ENCODE measurements at regions not wholly inside any gene's neighbourhood (a gene's known extent, or its start where the extent isn't known, plus 50 kb on each side); places are given as distances from the start of the nearest gene placed in this dataset.

GRCh38 chr3:20361000-20361399, 175.0 kb upstream of the SGO1 start:
- no peak overlapping the region for H3K27ac ChIP-seq
- DNase-seq, result no peak
- no peaks in the 10 kb centered on the region for H3K27me3 ChIP-seq
- 91 to 94% (median 94%) methylated on average over 3 of the region's 3 CpGs for WGBS, 3 donors
- no peak overlapping the region for H3K4me3 ChIP-seq
- intact Hi-C loops (cut with DNase I), result no loop called here
- TF ChIP-seq POLR2A (IDR thresholded peaks at IDR 0.05), result no peak
- no peak for TF ChIP-seq EP300 (IDR thresholded peaks at IDR 0.05)
- TF ChIP-seq CTCF (IDR thresholded peaks at IDR 0.05), result no peak
- H3K36me3 ChIP-seq, result no peaks in the 10 kb centered on the region
- no peaks in the 10 kb centered on the region for H3K9me3 ChIP-seq
- no peaks in the 10 kb centered on the region for H3K4me1 ChIP-seq (ENCODE audit: insufficient read depth)

- H3K4me1 ChIP-seq (ENCODE audit: insufficient read depth), result no peaks in the 10 kb centered on the region
Measured at GRCh38 chr3:20353286-20353685, 167.3 kb upstream of the SGO1 start.

GRCh38 chr3:20352546-20353179, 166.7 kb upstream of the SGO1 start:
- WGBS, 3 donors, result 39 to 56% (median 40%) methylated on average over 3 of the region's 3 CpGs
- Histone ChIP-seq H3K27ac (no peak overlapping the region), H3K4me3 (no peak overlapping the region), H3K4me1 (ENCODE audit: insufficient read depth) (no peaks in the 10 kb centered on the region), H3K36me3 (no peaks in the 10 kb centered on the region), H3K27me3 (no peaks in the 10 kb centered on the region), H3K9me3 (no peaks in the 10 kb centered on the region)
- no peak for TF ChIP-seq CTCF (IDR thresholded peaks at IDR 0.05)
- TF ChIP-seq EP300 (IDR thresholded peaks at IDR 0.05), result no peak
- no peak for TF ChIP-seq POLR2A (IDR thresholded peaks at IDR 0.05)
- intact Hi-C loops (cut with DNase I), result no loop called here
- no peak for DNase-seq

More at GRCh38 chr3:20353286-20353685, 167.3 kb upstream of the SGO1 start:
- no peaks in the 10 kb centered on the region for H3K36me3 ChIP-seq
- WGBS, 3 donors, result 90 to 96% (median 93%) methylated on average over 1 of the region's 1 CpG
- no peak for DNase-seq
- intact Hi-C loops (cut with DNase I), result no loop called here
- H3K27ac ChIP-seq, result no peak overlapping the region
- H3K9me3 ChIP-seq, result no peaks in the 10 kb centered on the region
- TF ChIP-seq EP300 (IDR thresholded peaks at IDR 0.05) (no peak), POLR2A (IDR thresholded peaks at IDR 0.05) (no peak), CTCF (IDR thresholded peaks at IDR 0.05) (no peak)
- no peaks in the 10 kb centered on the region for H3K27me3 ChIP-seq
- H3K4me3 ChIP-seq, result no peak overlapping the region

- no peaks in the 10 kb centered on the region for H3K9me3 ChIP-seq
- H3K27ac ChIP-seq, result no peak overlapping the region
- no peaks in the 10 kb centered on the region for H3K36me3 ChIP-seq
- no peaks in the 10 kb centered on the region for H3K4me1 ChIP-seq (ENCODE audit: insufficient read depth)
- TF ChIP-seq POLR2A (IDR thresholded peaks at IDR 0.05), result no peak
- TF ChIP-seq CTCF (IDR thresholded peaks at IDR 0.05), result no peak
- TF ChIP-seq EP300 (IDR thresholded peaks at IDR 0.05), result no peak
- no peak overlapping the region for H3K4me3 ChIP-seq
- H3K27me3 ChIP-seq, result no peaks in the 10 kb centered on the region
- intact Hi-C loops (cut with DNase I), result no loop called here
- no peak for DNase-seq
Measured at GRCh38 chr3:20350449-20350848, 164.4 kb upstream of the SGO1 start.
